Ovary (tissue), 3 donors: ENCODE measurements at regions not wholly inside any gene's neighbourhood (a gene's known extent, or its start where the extent isn't known, plus 50 kb on each side); places are given as distances from the start of the nearest gene placed in this dataset.

Experiments
- CTCF ChIP-seq, 3 donors: fragments of 450-650 bp in 2 of 3; fragments of 200-600 bp in 1 of 3; IDR thresholded peaks; one replicate each; pipeline versions ENCODE4 v1.5.1 to v1.8.0; 2016 to 2022; ENCODE audit warnings: antibody characterized with exemption in 3 of 3, mild to moderate bottlenecking in 1 of 3
- EP300 ChIP-seq: sonication (generic); formaldehyde crosslinking; IDR thresholded peaks from one replicate; pipeline ENCODE4 v1.6.1; 2017; ENCODE audit warnings: antibody characterized with exemption
- POLR2A ChIP-seq: fragments of 450-650 bp; IDR thresholded peaks from one replicate; pipeline ENCODE4 v1.6.1; 2017; ENCODE audit warnings: antibody characterized with exemption, mild to moderate bottlenecking, moderate library complexity
- donor health status: DM: no; HTN: no; CAD: no.

GRCh38 chr2:238968616-238969384 lies 120.9 kb downstream of the TWIST2 start:
- TF ChIP-seq CTCF (IDR thresholded peaks at IDR 0.05): no peak
- TF ChIP-seq POLR2A: no peak
- no peak for TF ChIP-seq EP300
